PC-9 (cell line): ENCODE measurements at regions not wholly inside any gene's neighbourhood (a gene's known extent, or its start where the extent isn't known, plus 50 kb on each side); places are given as distances from the start of the nearest gene placed in this dataset.

Experiments
- BruUV-seq: library from RNA; stranded (reverse); fragments of 400-500 nt; replicated peaks from 2 replicates; lab custom pipeline; 2021; lab: Mats Ljungman, UMichigan
- CTCF ChIA-PET: fragments of 300-600 bp; sonication (Branson Sonifier 250); formaldehyde crosslinking; loops from one replicate; lab custom pipeline; 2022; ENCODE audit warnings: antibody characterized with exemption; lab: Charles Lee
- POLR2A ChIA-PET: fragments of 300-600 bp; sonication (Branson Sonifier 250); formaldehyde crosslinking; loops from one replicate; lab custom pipeline; 2022; ENCODE audit warnings: antibody characterized with exemption; ENCODE audit not compliant: unreplicated experiment; lab: Charles Lee
- DNase-seq, 2 experiments: peaks; one replicate each; pipeline versions ENCODE4 v3.0.0 to v3.0.0-alpha.2; 2015 to 2022; ENCODE audit warnings: mixed read lengths in 1 of 2
- H2AFZ ChIP-seq: fragments of 200-600 bp; sonication (generic); 2 replicates; pipeline ENCODE4 v1.8.1; 2017; ENCODE audit warnings: antibody characterized with exemption
- H3F3A ChIP-seq: fragments of 200-600 bp; sonication (generic); 2 replicates; pipeline ENCODE4 v1.8.1; 2017; ENCODE audit warnings: antibody characterized with exemption, mild to moderate bottlenecking, low read depth; ENCODE audit not compliant: insufficient read depth
- H3K27ac ChIP-seq: fragments of 200-600 bp; sonication (generic); 2 replicates; pipeline ENCODE4 v1.6.1; 2016; ENCODE audit warnings: mixed run types
- H3K27me3 ChIP-seq: fragments of 200-600 bp; sonication (generic); 2 replicates; pipeline ENCODE4 v1.6.1; 2016; ENCODE audit warnings: low read depth, mixed run types; ENCODE audit not compliant: insufficient read depth
- H3K36me3 ChIP-seq: fragments of 200-600 bp; sonication (generic); 2 replicates; pipeline ENCODE4 v1.6.1; 2016; ENCODE audit warnings: low read depth, mixed run types
- H3K4me1 ChIP-seq: fragments of 200-600 bp; sonication (generic); replicated peaks from 2 replicates; pipeline ENCODE4 v1.6.1; 2016; ENCODE audit warnings: mixed run types; ENCODE audit not compliant: insufficient read depth
- H3K4me2 ChIP-seq: fragments of 200-600 bp; sonication (generic); 2 replicates; pipeline ENCODE4 v1.6.1; 2017; ENCODE audit warnings: mixed run types
- H3K4me3 ChIP-seq: fragments of 200-600 bp; sonication (generic); 2 replicates; pipeline ENCODE4 v1.6.1; 2016; ENCODE audit warnings: mixed run types
- H3K79me2 ChIP-seq: fragments of 200-600 bp; sonication (generic); 2 replicates; pipeline ENCODE4 v1.6.1; 2017; ENCODE audit warnings: low read depth, mixed run types
- H3K9me2 ChIP-seq: fragments of 200-600 bp; sonication (generic); 2 replicates; pipeline ENCODE4 v1.8.1; 2017; ENCODE audit warnings: mild to moderate bottlenecking; ENCODE audit not compliant: insufficient read depth
- H3K9me3 ChIP-seq: fragments of 200-600 bp; sonication (generic); 2 replicates; pipeline ENCODE4 v1.8.1; 2016; ENCODE audit warnings: low read depth; ENCODE audit not compliant: insufficient read depth
- H4K20me1 ChIP-seq: fragments of 200-600 bp; sonication (generic); 2 replicates; pipeline ENCODE4 v1.8.1; 2017; ENCODE audit not compliant: insufficient read depth
- EZH2 ChIP-seq: fragments of 200-600 bp; sonication (generic); IDR thresholded peaks from 2 replicates; pipeline ENCODE4 v1.8.0; 2017; ENCODE audit warnings: antibody characterized with exemption, low read depth
- intact Hi-C: fragments of 100-400 bp; cut with micrococcal nuclease; formaldehyde crosslinking; loops from one replicate; pipeline ENCODE4 v1.10.0; 2022; ENCODE audit not compliant: unreplicated experiment
- TF ChIP-seq, protein P1 (sequence below): fragments of 200-600 bp; sonication (generic); conservative IDR thresholded peaks from 2 replicates; pipeline ENCODE4 v1.6.1; 2017; ENCODE audit warnings: mixed run types, antibody characterized with exemption, mild to moderate bottlenecking, moderate library complexity

DNA sequence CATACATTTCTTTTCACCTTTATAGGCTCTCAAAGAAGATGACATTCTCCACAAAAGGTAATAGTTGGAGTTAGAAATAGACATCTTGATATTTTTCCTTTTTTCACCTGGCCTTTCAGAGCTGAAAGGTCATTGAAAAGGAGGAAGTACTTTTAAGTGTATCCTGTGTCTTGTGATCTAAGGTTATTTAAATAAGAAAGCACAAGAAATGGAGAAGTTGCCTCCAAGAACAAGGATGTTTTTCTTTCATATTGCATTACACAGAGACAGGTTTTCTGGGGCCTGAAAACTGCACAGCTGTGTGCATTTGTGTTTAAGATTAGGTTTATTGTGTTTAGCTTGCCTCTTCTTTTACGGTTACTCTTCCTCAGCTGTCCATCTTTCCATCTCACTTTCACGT lies 103.4 kb upstream of the SEMA3D start:
- Histone ChIP-seq H4K20me1 (no peaks in the 10 kb centered on the region), H3K36me3 (no peaks in the 10 kb centered on the region), H3K4me1 (no peaks in the 10 kb centered on the region), H3K79me2 (no peaks in the 10 kb centered on the region), H3K4me3 (no peak overlapping the region), H3K9me3 (no peaks in the 10 kb centered on the region), H3K9me2 (no peaks in the 10 kb centered on the region), H3K27me3 (no peaks in the 10 kb centered on the region), H3F3A (no peaks in the 10 kb centered on the region), H2AFZ (no peak overlapping the region), H3K4me2 (no peak overlapping the region), H3K27ac (no peak overlapping the region)
- DNase-seq: no peak
- no TSS peak for BruUV-seq
- CTCF ChIA-PET: no interaction called here
- TF ChIP-seq, protein P1, sequence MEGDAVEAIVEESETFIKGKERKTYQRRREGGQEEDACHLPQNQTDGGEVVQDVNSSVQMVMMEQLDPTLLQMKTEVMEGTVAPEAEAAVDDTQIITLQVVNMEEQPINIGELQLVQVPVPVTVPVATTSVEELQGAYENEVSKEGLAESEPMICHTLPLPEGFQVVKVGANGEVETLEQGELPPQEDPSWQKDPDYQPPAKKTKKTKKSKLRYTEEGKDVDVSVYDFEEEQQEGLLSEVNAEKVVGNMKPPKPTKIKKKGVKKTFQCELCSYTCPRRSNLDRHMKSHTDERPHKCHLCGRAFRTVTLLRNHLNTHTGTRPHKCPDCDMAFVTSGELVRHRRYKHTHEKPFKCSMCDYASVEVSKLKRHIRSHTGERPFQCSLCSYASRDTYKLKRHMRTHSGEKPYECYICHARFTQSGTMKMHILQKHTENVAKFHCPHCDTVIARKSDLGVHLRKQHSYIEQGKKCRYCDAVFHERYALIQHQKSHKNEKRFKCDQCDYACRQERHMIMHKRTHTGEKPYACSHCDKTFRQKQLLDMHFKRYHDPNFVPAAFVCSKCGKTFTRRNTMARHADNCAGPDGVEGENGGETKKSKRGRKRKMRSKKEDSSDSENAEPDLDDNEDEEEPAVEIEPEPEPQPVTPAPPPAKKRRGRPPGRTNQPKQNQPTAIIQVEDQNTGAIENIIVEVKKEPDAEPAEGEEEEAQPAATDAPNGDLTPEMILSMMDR: no peak
- TF ChIP-seq EZH2: no peak
- intact Hi-C loops: no loop called here
- POLR2A ChIA-PET: interaction anchor here (0.6 kb wide), 1 partner anchor 94 kb away, joined by 3 read pairs; no protein-coding TSS in a partner anchor

GRCh38 chr7:85289279-85289678 lies 102.4 kb upstream of the SEMA3D start:
- H3K9me2 ChIP-seq: no peaks in the 10 kb centered on the region
- H3K4me2 ChIP-seq: no peak overlapping the region
- no peaks in the 10 kb centered on the region for H3K27me3 ChIP-seq
- POLR2A ChIA-PET: no interaction called here
- no peak overlapping the region for H2AFZ ChIP-seq
- H3K4me1 ChIP-seq: no peaks in the 10 kb centered on the region
- H3K27ac ChIP-seq: no peak overlapping the region
- H3K4me3 ChIP-seq: no peak overlapping the region
- intact Hi-C loops: no loop called here
- no peaks in the 10 kb centered on the region for H3K79me2 ChIP-seq
- TF ChIP-seq EZH2: no peak
- TF ChIP-seq, protein P1: no peak
- DNase-seq: no peak
- H4K20me1 ChIP-seq: no peaks in the 10 kb centered on the region
- H3K36me3 ChIP-seq: no peaks in the 10 kb centered on the region
- no TSS peak for BruUV-seq
- no peaks in the 10 kb centered on the region for H3F3A ChIP-seq
- CTCF ChIA-PET: no interaction called here
- no peaks in the 10 kb centered on the region for H3K9me3 ChIP-seq

DNA sequence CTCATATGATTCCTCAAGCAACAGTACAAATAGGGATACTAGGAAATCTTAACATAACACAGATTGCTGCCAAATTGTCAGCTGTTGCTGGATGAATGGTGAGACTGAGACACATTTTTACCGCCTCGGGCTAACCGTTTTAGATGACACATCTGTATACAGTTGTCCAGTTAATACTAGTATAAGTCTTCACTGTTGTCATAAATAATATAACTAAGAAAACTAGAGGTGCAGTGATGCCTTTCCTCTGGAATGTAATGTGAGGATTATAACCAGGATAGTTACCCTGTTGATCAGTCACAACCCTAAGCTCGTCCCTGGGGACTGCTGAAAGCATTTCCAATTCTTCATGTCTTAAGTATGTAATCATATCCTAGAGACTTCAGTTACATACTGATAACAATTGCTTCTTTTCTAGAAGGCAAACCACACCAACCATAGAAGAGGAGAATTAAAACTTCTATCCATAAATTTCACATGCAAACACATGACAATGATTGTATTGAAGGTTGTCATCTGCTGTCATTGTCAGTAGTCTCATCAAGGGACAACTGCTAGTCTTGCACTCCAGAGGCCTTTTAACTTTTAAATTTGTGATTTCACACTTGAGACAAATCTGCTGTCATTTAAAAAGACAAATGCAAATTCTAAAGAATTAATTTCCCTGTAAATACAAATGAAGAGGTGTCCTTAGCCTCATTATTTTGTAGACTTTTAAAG lies 100.4 kb upstream of the SEMA3D start:
- POLR2A ChIA-PET: no interaction called here
- CTCF ChIA-PET: no interaction called here

More for the DNA sequence above, 100.4 kb upstream of the SEMA3D start:
- no peak for DNase-seq
- Histone ChIP-seq H3K9me2 (no peaks in the 10 kb centered on the region), H3K4me1 (no peaks in the 10 kb centered on the region), H3K4me2 (no peak overlapping the region), H3K27ac (no peak overlapping the region), H3F3A (no peaks in the 10 kb centered on the region), H2AFZ (0 out of 2 replicates have a peak overlapping the region, but pooled peaks have one; percentile 8), H4K20me1 (no peaks in the 10 kb centered on the region), H3K36me3 (no peaks in the 10 kb centered on the region), H3K9me3 (no peaks in the 10 kb centered on the region), H3K27me3 (no peaks in the 10 kb centered on the region), H3K79me2 (no peaks in the 10 kb centered on the region), H3K4me3 (no peak overlapping the region)
- TF ChIP-seq EZH2: no peak
- TF ChIP-seq, protein P1: no peak
- intact Hi-C loops: no loop called here
- BruUV-seq: no TSS peak
